Calu3 (cell line): ENCODE measurements at regions not wholly inside any gene's neighbourhood (a gene's known extent, or its start where the extent isn't known, plus 50 kb on each side); places are given as distances from the start of the nearest gene placed in this dataset.

ENCODE experiments used
- BruUV-seq: library from RNA; stranded (reverse); fragments of 400-500 nt; replicated peaks from 2 replicates; lab custom pipeline; 2021; lab: Mats Ljungman, UMichigan
- CTCF ChIA-PET: fragments of 300-600 bp; sonication (Branson Sonifier 250); formaldehyde crosslinking; loops from one replicate; lab custom pipeline; 2022; ENCODE audit warnings: antibody characterized with exemption; lab: Charles Lee
- DNase-seq: peaks from one replicate; pipeline ENCODE4 v3.0.0; 2022
- H3K27ac Mint-ChIP-seq: one replicate; pipeline ENCODE4 v1.8.0; 2022; ENCODE audit warnings: mixed read lengths; ENCODE audit not compliant: unreplicated experiment
- H3K27me3 Mint-ChIP-seq: one replicate; pipeline ENCODE4 v1.8.0; 2022; ENCODE audit warnings: mixed read lengths; ENCODE audit not compliant: unreplicated experiment
- H3K36me3 Mint-ChIP-seq: one replicate; pipeline ENCODE4 v1.8.0; 2022; ENCODE audit warnings: mild to moderate bottlenecking, moderate library complexity, mixed read lengths; ENCODE audit not compliant: insufficient read depth, unreplicated experiment
- H3K4me1 Mint-ChIP-seq: one replicate; pipeline ENCODE4 v1.8.0; 2022; ENCODE audit warnings: mild to moderate bottlenecking, low read depth, mixed read lengths; ENCODE audit not compliant: unreplicated experiment
- H3K4me3 Mint-ChIP-seq: one replicate; pipeline ENCODE4 v1.8.0; 2022; ENCODE audit warnings: mild to moderate bottlenecking, low read depth, moderate library complexity, mixed read lengths; ENCODE audit not compliant: unreplicated experiment
- H3K9me3 Mint-ChIP-seq: one replicate; pipeline ENCODE4 v1.8.0; 2022; ENCODE audit warnings: low read depth, mixed read lengths; ENCODE audit not compliant: unreplicated experiment
- CTCF ChIP-seq: fragments of 200-600 bp; IDR thresholded peaks from one replicate; pipeline ENCODE4 v1.8.0; 2022; ENCODE audit warnings: antibody characterized with exemption; ENCODE audit not compliant: unreplicated experiment
- intact Hi-C: fragments of 100-400 bp; cut with micrococcal nuclease; formaldehyde crosslinking; loops from one replicate; pipeline ENCODE4 v1.10.0; 2022; ENCODE audit not compliant: unreplicated experiment

- intact Hi-C loops, result no loop called here
- Mint-ChIP-seq H3K9me3 (no peaks in the 10 kb centered on the region), H3K36me3 (no peaks in the 10 kb centered on the region), H3K27me3 (peaks cover 63% of the 10 kb centered on the region), H3K27ac (no peak overlapping the region), H3K4me3 (no peak overlapping the region), H3K4me1 (no peaks in the 10 kb centered on the region)
- CTCF ChIA-PET, result no interaction called here
- no TSS peak for BruUV-seq
- no peak for TF ChIP-seq CTCF
- DNase-seq, result no peak
Observed at GRCh38 chr16:48704710-48705109, 94.7 kb upstream of the N4BP1 start.

GRCh38 chr16:48687421-48688038, 77.5 kb upstream of the N4BP1 start:
- peak; percentile 71 for DNase-seq
- TF ChIP-seq CTCF, result peak; percentile 74
- Mint-ChIP-seq H3K4me3 (no peak overlapping the region), H3K4me1 (no peaks in the 10 kb centered on the region), H3K27ac (no peak overlapping the region), H3K27me3 (peaks cover 82% of the 10 kb centered on the region), H3K36me3 (no peaks in the 10 kb centered on the region), H3K9me3 (no peaks in the 10 kb centered on the region)
- BruUV-seq, result no TSS peak
- intact Hi-C loops, result loop anchor here (1.0 to 10.0 kb wide), 4 partner anchors 147 to 664 kb away; no protein-coding TSS in a partner anchor
- CTCF ChIA-PET, result interaction anchor here (0.6 to 0.9 kb wide), 3 partner anchors 661 to 1270 kb away, joined by 3 to 4 read pairs (median 3); no protein-coding TSS in a partner anchor

GRCh38 chr16:48684148-48684547, 74.2 kb upstream of the N4BP1 start:
- Mint-ChIP-seq H3K4me3 (no peak overlapping the region), H3K9me3 (no peaks in the 10 kb centered on the region), H3K27ac (no peak overlapping the region), H3K36me3 (no peaks in the 10 kb centered on the region), H3K27me3 (peaks cover 81% of the 10 kb centered on the region), H3K4me1 (no peaks in the 10 kb centered on the region)
- no peak for TF ChIP-seq CTCF
- CTCF ChIA-PET, result no interaction called here
- no TSS peak for BruUV-seq
- intact Hi-C loops, result loop anchor here (10.0 kb wide), 3 partner anchors 151 to 381 kb away; no protein-coding TSS in a partner anchor
- DNase-seq, result no peak

- intact Hi-C loops, result loop anchor here (10.0 kb wide), 3 partner anchors 152 to 382 kb away; no protein-coding TSS in a partner anchor
- no TSS peak for BruUV-seq
Observed at GRCh38 chr16:48682971-48683370, 73.0 kb upstream of the N4BP1 start.

More at GRCh38 chr16:48682971-48683370, 73.0 kb upstream of the N4BP1 start:
- H3K27ac Mint-ChIP-seq, result no peak overlapping the region
- H3K36me3 Mint-ChIP-seq, result no peaks in the 10 kb centered on the region
- no peaks in the 10 kb centered on the region for H3K9me3 Mint-ChIP-seq
- CTCF ChIA-PET, result no interaction called here
- DNase-seq, result no peak
- no peak overlapping the region for H3K4me3 Mint-ChIP-seq
- TF ChIP-seq CTCF, result no peak
- H3K27me3 Mint-ChIP-seq, result peaks cover 81% of the 10 kb centered on the region
- H3K4me1 Mint-ChIP-seq, result no peaks in the 10 kb centered on the region
